SK-N-SH treated with all-trans-retinoic acid at 6 μM for 48 hours (cell line): ENCODE measurements at regions not wholly inside any gene's neighbourhood (a gene's known extent, or its start where the extent isn't known, plus 50 kb on each side); places are given as distances from the start of the nearest gene placed in this dataset.
A peak's percentile ranks its signal among the peaks of the same experiment; 100 is the strongest.

Experiments
- ATAC-seq: fragments of 200-7000 bp; cut with Tn5 transposase; 3 replicates; pipeline ENCODE4 v1.9.1; 2020; ENCODE audit warnings: mild to moderate bottlenecking, moderate library complexity
- ARNTL ChIP-seq: fragments of 450-650 bp; formaldehyde crosslinking; IDR thresholded peaks from 2 replicates; pipeline ENCODE4 v1.5.0; 2020; ENCODE audit warnings: low read depth, mild to moderate bottlenecking, moderate library complexity, borderline replicate concordance
- BACH2 ChIP-seq: fragments of 250-450 bp; sonication (Bioruptor Pico); IDR thresholded peaks from 2 replicates; pipeline ENCODE4 v1.9.0; 2021; ENCODE audit warnings: mild to moderate bottlenecking, borderline replicate concordance
- CREB5 ChIP-seq: fragments of 250-450 bp; sonication (Bioruptor Pico); IDR thresholded peaks from 2 replicates; pipeline ENCODE4 v1.5.1; 2020; ENCODE audit warnings: low read depth, mild to moderate bottlenecking, moderate library complexity
- CSDC2 ChIP-seq: fragments of 250-450 bp; sonication (Bioruptor Pico); IDR thresholded peaks from 2 replicates; pipeline ENCODE4 v1.5.0; 2020; ENCODE audit warnings: mild to moderate bottlenecking, moderate library complexity
- CSRNP3 ChIP-seq: fragments of 250-450 bp; sonication (Bioruptor Pico); IDR thresholded peaks from 2 replicates; pipeline ENCODE4 v1.5.1; 2021; ENCODE audit warnings: mild to moderate bottlenecking, moderate library complexity
- ESRRG ChIP-seq: fragments of 250-450 bp; sonication (Bioruptor Pico); IDR thresholded peaks from 2 replicates; pipeline ENCODE4 v1.6.1; 2021; ENCODE audit warnings: mild to moderate bottlenecking
- GLIS3 ChIP-seq: fragments of 250-450 bp; sonication (Bioruptor Pico); IDR thresholded peaks from 2 replicates; pipeline ENCODE4 v1.5.0; 2020; ENCODE audit warnings: mild to moderate bottlenecking, moderate library complexity
- ISL1 ChIP-seq: fragments of 250-450 bp; sonication (Bioruptor Pico); IDR thresholded peaks from 2 replicates; pipeline ENCODE4 v2.1.2; 2022; ENCODE audit warnings: mild to moderate bottlenecking, moderate library complexity
- OSR1 ChIP-seq: fragments of 250-450 bp; sonication (Bioruptor Pico); IDR thresholded peaks from 2 replicates; pipeline ENCODE4 v1.8.0; 2022; ENCODE audit warnings: moderate library complexity, mild to moderate bottlenecking, inconsistent platforms
- PATZ1 ChIP-seq: fragments of 250-450 bp; sonication (Bioruptor Pico); IDR thresholded peaks from 2 replicates; pipeline ENCODE4 v1.8.0; 2020; ENCODE audit warnings: mild to moderate bottlenecking, moderate library complexity, borderline replicate concordance
- POU6F1 ChIP-seq: fragments of 250-450 bp; sonication (Bioruptor Pico); IDR thresholded peaks from 2 replicates; pipeline ENCODE4 v1.8.0; 2021; ENCODE audit warnings: low read depth, mild to moderate bottlenecking, moderate library complexity, borderline replicate concordance
- PPARA ChIP-seq: fragments of 250-450 bp; sonication (Bioruptor Pico); IDR thresholded peaks from 2 replicates; pipeline ENCODE4 v1.5.0; 2020; ENCODE audit warnings: mild to moderate bottlenecking, borderline replicate concordance
- RARB ChIP-seq: fragments of 250-450 bp; sonication (Bioruptor Pico); IDR thresholded peaks from 2 replicates; pipeline ENCODE4 v1.8.0; 2021; ENCODE audit warnings: mild to moderate bottlenecking, moderate library complexity
- SNAI2 ChIP-seq: fragments of 250-450 bp; sonication (Bioruptor Pico); IDR thresholded peaks from 2 replicates; pipeline ENCODE4 v1.5.0; 2020; ENCODE audit warnings: mild to moderate bottlenecking, moderate library complexity
- TOX ChIP-seq: fragments of 250-450 bp; sonication (Bioruptor Pico); IDR thresholded peaks from 2 replicates; pipeline ENCODE4 v1.8.0; 2021; ENCODE audit warnings: mild to moderate bottlenecking, moderate library complexity, borderline replicate concordance
- TSHZ2 ChIP-seq: fragments of 250-450 bp; sonication (Bioruptor Pico); IDR thresholded peaks from 2 replicates; pipeline ENCODE4 v1.5.0; 2020; ENCODE audit warnings: mild to moderate bottlenecking, moderate library complexity
- ZFP3 ChIP-seq: fragments of 250-450 bp; sonication (Bioruptor Pico); IDR thresholded peaks from 2 replicates; pipeline ENCODE4 v1.5.0; 2020; ENCODE audit warnings: mild to moderate bottlenecking, moderate library complexity
- ZFP30 ChIP-seq: fragments of 450-650 bp; formaldehyde crosslinking; IDR thresholded peaks from 2 replicates; pipeline ENCODE4 v1.5.0; 2022; ENCODE audit warnings: mild to moderate bottlenecking, moderate library complexity
- ZNF565 ChIP-seq: fragments of 450-650 bp; formaldehyde crosslinking; conservative IDR thresholded peaks from 2 replicates; pipeline ENCODE4 v1.5.0; 2020; ENCODE audit warnings: low read depth, mild to moderate bottlenecking, moderate library complexity
- ZNF8 ChIP-seq: fragments of 450-650 bp; formaldehyde crosslinking; IDR thresholded peaks from 2 replicates; pipeline ENCODE4 v1.5.0; 2020; ENCODE audit warnings: mild to moderate bottlenecking, moderate library complexity

- TF ChIP-seq TSHZ2 (CRISPR knock-in tag) (no peak), CREB5 (CRISPR knock-in tag) (no peak), RARB (CRISPR knock-in tag) (no peak), OSR1 (no peak), ZNF8 (CRISPR knock-in tag) (no peak), PPARA (CRISPR knock-in tag) (no peak), CSRNP3 (CRISPR knock-in tag) (no peak), SNAI2 (CRISPR knock-in tag) (no peak), BACH2 (CRISPR knock-in tag) (no peak), POU6F1 (no peak), ZNF565 (CRISPR knock-in tag) (no peak), ZFP3 (CRISPR knock-in tag) (no peak), CSDC2 (CRISPR knock-in tag) (no peak)
- TF ChIP-seq, all 23 proteins: peak for 0
- ATAC-seq, result no peak
Observed at GRCh38 chr4:15343581-15343980, 84.3 kb upstream of the C1QTNF7 start.

- no peak for TF ChIP-seq PATZ1
- no peak for TF ChIP-seq PPARA (CRISPR knock-in tag)
- TF ChIP-seq CSDC2 (CRISPR knock-in tag), result no peak
- TF ChIP-seq OSR1, result no peak
- no peak for TF ChIP-seq ISL1 (CRISPR knock-in tag)
- no peak for TF ChIP-seq GLIS3
- TF ChIP-seq BACH2 (CRISPR knock-in tag), result no peak
- no peak for TF ChIP-seq RARB (CRISPR knock-in tag)
- TF ChIP-seq ARNTL, result no peak
- no peak for TF ChIP-seq CREB5 (CRISPR knock-in tag)
- no peak for TF ChIP-seq ZNF8 (CRISPR knock-in tag)
- TF ChIP-seq ESRRG (CRISPR knock-in tag), result no peak
- no peak for TF ChIP-seq TOX
- TF ChIP-seq POU6F1, result no peak
- TF ChIP-seq SNAI2 (CRISPR knock-in tag), result no peak
- no peak for TF ChIP-seq ZFP30 (CRISPR knock-in tag)
- peak; percentile 22; the same call in 1 of the 3 replicates for ATAC-seq
Observed at GRCh38 chr4:15344041-15344440, 83.8 kb upstream of the C1QTNF7 start.
